HG02610 (cell line): ENCODE measurements at regions not wholly inside any gene's neighbourhood (a gene's known extent, or its start where the extent isn't known, plus 50 kb on each side); places are given as distances from the start of the nearest gene placed in this dataset.
"Not testable (repeated sequence)": the region's sequence is repeated elsewhere in the genome, so short reads cannot be mapped to it uniquely, and the experiment has no call there.

Source experiments
- ATAC-seq: cut with Tn5 transposase; IDR thresholded peaks from one replicate; pipeline ENCODE4 v1.9.1; 2021; ENCODE audit warnings: mild to moderate bottlenecking, moderate library complexity; ENCODE audit not compliant: unreplicated experiment

DNA sequence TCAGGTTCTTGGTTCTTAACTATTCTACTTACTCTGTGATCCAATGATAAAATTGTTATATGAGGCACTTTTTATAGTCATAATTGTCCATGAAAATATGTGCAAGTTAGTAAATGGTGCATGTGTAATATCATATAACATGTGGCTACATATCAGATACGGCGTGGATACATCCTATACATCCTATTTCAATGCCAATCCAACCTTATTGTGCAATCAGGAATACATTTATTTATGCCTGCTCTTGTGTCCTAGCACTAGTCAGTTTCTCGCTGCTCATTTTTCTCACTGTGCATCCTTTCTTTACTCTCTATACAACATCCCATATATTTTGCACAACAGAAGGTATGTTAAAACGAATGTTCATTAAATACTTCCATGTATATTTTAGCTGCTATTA lies 1141.1 kb downstream of the FAT4 start:
- ATAC-seq, result no peak

DNA sequence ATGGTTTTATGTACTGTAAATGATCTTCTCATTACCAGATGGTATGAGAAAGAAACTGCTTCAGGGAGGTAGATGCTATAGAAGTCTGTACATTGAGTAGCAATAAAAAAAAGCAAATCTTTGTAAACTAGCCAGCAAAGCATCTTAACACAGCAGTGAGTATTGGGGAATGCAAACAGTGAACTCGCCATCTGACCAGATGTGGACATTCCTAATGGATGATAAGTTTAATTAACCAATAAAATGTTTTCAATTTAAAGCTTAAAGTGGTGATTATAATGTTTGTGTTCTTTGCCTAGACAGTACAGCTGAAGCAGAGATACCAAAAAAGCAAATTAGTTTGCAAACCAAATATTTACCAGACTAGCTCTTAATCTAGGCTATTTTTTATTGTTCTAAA lies 1144.2 kb downstream of the FAT4 start:
- ATAC-seq, result no peak

DNA sequence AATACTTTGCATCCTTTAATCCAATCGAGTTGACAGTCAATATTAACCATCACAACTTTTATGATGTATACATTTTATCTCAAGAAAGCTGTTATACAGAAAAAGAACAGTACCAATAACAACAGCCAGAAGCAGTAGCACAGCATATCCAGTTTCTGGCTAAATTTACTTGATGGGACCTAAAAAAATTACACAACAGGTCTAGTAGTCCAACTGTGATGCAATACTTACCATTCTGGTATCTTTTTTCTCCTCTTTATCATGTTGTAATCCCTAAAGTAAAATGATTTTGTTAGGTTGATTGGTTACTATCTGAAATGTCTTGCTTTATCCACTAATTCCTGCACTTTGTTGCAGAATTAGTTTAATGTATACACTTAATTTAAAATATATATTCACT lies 1150.6 kb downstream of the FAT4 start:
- ATAC-seq, result no peak

DNA sequence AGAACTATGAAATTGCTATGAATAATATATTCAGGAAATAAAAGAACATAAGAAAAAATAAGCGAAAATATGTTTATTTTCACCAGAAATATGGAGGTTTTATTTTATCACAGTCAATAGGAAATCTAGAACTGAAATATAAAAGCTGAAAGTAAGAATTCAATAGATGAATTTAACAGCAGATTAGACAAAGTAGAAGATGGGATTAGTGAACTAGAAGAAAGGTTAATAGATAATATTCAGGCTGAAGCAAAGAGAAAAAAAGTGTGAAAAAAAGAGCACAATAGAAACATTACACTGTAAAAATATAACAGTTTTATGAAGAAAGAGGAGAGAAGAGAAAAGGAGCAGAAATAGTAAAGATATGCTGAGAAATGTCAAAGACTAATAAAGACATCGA lies 1152.1 kb downstream of the FAT4 start:
- no peak for ATAC-seq

DNA sequence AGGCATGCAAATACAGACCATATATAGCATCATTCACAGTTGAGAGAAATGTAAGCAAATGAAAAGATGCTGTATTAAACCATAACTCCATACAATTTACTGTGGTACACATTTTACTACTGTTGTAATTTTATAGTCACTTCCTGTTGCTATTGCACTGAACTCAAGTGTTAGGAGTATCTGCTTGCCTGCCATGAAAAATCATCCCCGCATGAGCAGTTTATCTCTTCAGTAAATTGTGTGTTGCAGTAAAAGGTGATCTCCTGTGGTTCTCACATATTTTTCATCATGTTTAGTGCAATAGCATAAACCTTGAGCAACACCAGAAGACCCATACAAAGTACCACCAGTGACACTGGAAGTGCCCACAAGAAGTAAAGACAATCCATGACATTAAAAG lies 1153.4 kb downstream of the FAT4 start:
- ATAC-seq, result no peak

DNA sequence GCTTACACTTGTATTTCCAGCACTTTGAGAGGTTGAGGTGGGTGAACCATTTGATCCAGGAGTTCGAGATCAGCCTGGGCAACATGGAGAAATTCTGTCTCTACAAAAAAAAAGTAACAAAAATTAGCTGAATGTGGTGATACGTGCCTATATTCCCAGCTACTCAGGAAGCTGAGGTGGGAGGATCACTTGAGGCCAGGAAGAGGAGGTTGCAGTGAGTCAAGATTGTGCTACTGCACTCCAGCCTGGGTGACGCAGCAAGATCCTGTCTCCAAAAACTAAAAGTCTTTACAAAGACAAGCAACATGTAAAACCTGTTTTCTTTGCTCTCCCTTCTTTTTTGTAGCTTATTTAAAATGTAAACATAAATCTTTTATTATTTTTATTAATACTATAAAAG lies 1156.1 kb downstream of the FAT4 start:
- ATAC-seq, result no peak

DNA sequence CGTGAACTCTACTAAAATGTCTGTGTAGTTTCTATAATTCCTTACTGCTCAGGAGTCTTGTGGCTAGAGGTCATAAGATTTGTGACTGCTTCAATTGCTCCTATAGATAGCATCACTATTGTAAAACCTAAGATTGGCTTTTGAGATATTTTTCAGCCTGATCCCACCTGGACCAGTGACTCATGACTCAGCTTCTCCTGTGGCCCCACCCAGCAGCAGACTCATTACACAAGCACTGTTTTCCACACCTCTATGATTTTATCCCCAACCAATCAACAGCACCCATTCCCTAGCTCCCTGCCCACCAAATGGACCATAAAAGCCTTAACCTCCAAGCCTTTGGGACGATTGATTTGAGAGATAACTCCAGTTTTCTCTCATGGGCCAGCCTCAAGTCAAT lies 1157.0 kb upstream of the INTU start:
- ATAC-seq, result no peak

DNA sequence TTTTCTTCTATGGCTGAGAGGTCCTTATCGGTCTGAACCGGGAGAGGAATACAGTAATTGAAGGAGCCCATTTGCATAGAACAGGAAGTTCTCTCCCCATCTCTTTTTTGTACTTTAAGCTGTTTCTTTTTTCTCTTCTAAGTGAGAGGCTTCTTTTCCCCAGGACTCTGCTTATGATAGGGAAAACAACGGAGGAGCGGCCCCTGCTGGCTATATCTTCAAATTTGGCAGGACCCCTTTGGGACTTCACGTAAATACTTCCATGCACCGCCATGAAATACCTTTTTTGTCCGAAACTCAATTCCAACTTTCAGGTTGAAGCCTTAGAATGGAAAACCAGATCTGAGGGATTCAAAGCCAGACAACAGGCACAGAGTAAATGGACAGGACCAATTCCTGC lies 1153.0 kb upstream of the INTU start:
- no peak for ATAC-seq

GRCh38 chr4:126482311-126482710 lies 1150.4 kb upstream of the INTU start:
- ATAC-seq, result no peak

- no peak for ATAC-seq
These were observed 1146.4 kb upstream of the INTU start for GRCh38 chr4:126486377-126486776.

DNA sequence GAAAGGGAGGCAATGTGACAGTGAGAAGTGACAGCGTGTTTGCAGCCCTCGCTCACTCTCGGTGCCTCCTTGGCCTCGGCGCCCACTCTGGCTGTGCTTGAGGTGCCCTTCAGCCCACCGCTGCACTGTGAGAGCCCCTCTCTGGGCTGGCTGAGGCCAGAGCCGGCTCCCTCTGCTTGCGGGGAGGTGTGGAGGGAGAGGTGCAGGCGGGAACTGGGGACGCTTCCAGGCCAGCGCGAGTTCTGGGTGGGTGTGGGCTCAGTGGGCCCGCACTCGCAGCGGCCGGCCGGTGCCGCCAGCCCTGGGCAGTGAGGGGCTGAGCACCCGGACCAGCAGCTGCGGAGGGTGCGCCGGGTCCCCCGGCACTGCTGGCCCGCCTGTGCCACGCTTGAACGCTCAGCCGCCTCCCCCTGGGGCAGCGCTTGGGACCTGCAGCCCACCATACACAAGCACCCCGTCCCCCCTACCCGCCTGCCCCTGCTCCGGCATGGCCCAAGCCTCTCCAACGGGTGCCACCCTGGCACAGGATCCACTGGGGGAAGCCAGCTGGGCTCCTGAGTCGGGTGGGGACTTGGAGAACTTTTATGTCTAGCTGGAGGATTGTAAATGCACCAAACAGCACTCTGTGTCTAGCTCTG lies 1142.8 kb upstream of the INTU start:
- no peak for ATAC-seq

GRCh38 chr4:126495163-126495752 lies 1137.5 kb upstream of the INTU start:
- ATAC-seq, result no peak

- no peak for ATAC-seq
These were observed 1119.8 kb upstream of the INTU start for GRCh38 chr4:126512979-126513378.

GRCh38 chr4:126513596-126513995 lies 1119.2 kb upstream of the INTU start:
- ATAC-seq, result no peak

DNA sequence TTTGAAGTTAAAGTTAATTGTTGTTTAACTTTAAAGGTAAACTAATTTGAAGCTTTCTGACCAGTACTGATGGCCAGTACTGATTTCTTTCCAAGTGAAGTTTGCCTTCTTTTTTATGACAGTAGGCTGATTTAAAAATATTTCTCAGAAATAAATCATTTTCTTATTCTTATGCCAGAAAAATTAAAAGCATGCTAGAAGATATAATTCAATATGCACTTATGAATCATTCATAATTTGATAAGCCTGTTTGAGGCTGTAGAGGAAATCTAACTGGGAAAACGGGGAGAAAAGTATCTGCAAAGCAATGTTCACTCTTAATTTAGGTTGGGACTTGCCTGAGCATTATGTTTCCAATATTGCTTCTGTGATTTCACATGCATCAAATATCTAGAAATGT lies 1112.0 kb upstream of the INTU start:
- no peak for ATAC-seq

DNA sequence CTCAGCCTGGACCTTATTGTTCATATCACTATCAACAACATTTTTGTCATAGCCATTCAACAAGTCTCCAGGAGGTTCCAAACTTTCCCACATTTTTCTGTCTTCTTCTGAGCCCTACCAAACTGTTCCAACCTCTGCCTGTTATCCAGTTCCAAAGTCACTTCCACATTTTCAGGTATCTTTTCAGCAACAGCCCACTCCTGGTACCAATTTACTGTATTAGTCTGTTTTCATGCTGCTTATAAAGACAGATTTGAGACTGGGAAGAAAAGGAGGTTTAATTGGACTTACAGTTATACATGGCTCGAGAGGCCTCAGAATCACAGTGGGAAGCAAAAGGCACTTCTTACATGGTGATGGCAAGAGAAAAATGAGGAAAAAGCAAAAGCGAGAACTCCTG lies 1107.4 kb upstream of the INTU start:
- not testable (repeated sequence) for ATAC-seq

GRCh38 chr4:126526335-126526734 lies 1106.4 kb upstream of the INTU start:
- ATAC-seq, result no peak

DNA sequence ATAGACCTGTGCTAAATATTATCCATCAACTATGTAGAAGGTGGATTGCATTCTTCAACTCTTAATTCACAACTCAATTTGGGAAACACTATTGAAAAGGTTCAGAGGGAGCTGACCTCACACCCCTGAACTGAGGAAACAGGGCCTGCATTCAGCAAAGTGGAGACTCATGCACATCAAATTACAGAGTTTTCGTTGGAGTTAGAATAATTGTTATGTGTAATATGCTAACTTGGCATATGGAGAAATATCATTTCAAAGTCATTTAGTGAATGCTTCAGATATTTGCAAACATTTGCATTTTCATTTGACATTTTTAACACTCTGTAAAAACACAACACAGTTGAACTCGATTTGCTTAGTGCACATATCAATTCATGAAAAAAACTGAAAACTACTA lies 1102.8 kb upstream of the INTU start:
- ATAC-seq, result no peak

DNA sequence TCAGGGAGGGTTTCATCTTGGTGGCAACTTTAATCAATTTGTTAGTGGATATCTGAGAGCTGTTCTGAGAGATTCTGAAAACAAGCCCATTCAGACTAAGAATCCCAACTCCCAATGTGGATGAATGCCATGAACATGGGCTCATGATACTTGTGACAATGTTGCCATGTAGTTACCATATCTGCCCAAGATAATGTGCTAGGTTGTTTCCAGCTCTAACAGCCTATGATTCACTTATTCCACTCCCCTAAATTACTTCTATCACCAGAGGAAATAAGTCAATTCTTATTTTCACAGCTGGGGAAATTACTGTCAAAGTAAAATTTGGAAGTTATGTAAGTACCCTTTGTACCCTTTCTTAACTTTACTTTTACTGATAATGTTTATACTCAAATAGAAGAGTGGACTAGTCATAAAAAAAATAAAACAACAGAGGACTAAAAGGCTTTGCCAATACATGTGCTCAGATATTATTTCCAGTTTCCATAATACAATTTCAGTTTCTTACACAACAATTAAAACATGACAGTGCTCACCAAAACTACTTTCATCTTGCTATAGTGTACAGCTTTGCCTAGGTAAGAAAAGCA lies 1101.7 kb upstream of the INTU start:
- no peak for ATAC-seq

- ATAC-seq, result no peak
These were observed 1100.2 kb upstream of the INTU start for GRCh38 chr4:126532527-126532926.

- no peak for ATAC-seq
These were observed 1099.5 kb upstream of the INTU start for GRCh38 chr4:126533146-126533805.

DNA sequence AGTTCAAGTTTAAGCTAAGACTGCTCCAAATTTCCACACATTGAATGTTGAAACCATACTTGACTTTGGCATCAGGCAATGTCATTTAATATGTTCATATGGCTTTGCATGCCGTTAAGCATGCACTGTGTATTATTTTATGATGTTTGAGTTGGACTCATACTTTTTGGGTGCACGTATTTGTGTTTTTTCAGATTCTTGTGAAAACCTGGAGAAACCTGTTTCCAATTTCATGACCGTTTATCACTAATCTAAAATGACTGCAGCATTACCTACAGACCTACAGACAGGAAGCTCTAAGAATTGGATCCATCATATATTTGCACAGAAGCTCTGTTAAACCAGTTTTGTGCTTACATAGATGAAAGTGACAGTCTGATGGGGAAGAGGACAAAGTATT lies 1093.0 kb upstream of the INTU start:
- ATAC-seq, result no peak
